Activated CD8-positive, alpha-beta memory T cell treated with anti-CD3 and anti-CD28 coated beads for 36 hours (primary cell): ENCODE measurements at regions not wholly inside any gene's neighbourhood (a gene's known extent, or its start where the extent isn't known, plus 50 kb on each side); places are given as distances from the start of the nearest gene placed in this dataset.
"Not testable (repeated sequence)": the region's sequence is repeated elsewhere in the genome, so short reads cannot be mapped to it uniquely, and the experiment has no call there.

Source experiments
- CTCF ChIA-PET: fragments of 350-600 bp; sonication (Branson Sonifier 250); formaldehyde crosslinking; loops from one replicate; lab custom pipeline; 2021; ENCODE audit warnings: antibody characterized with exemption; lab: Charles Lee
- POLR2A ChIA-PET: fragments of 350-600 bp; sonication (Branson Sonifier 250); formaldehyde crosslinking; loops from one replicate; lab custom pipeline; 2021; ENCODE audit warnings: antibody characterized with exemption; lab: Charles Lee

- CTCF ChIA-PET, result no interaction called here
- POLR2A ChIA-PET, result no interaction called here
Measured at GRCh38 chr12:20119596-20120402, 248.5 kb upstream of the PDE3A start.

- POLR2A ChIA-PET, result no interaction called here
Measured at GRCh38 chr12:20120403-20120725, 248.0 kb upstream of the PDE3A start.

GRCh38 chr12:20122274-20122673 lies 246.1 kb upstream of the PDE3A start:
- ChIA-PET POLR2A (no interaction called here), CTCF (no interaction called here)

More at GRCh38 chr12:20120403-20120725, 248.0 kb upstream of the PDE3A start:
- CTCF ChIA-PET, result no interaction called here

- ChIA-PET CTCF (no interaction called here), POLR2A (no interaction called here)
Measured at GRCh38 chr12:20123465-20123864, 244.9 kb upstream of the PDE3A start.

- CTCF ChIA-PET, result no interaction called here
- POLR2A ChIA-PET, result no interaction called here
Measured at GRCh38 chr12:20125276-20125798, 243.0 kb upstream of the PDE3A start.

GRCh38 chr12:20126601-20127000 lies 241.7 kb upstream of the PDE3A start:
- POLR2A ChIA-PET, result interaction anchor here (0.7 kb wide), 1 partner anchor 512 kb away, joined by 4 read pairs; no protein-coding TSS in a partner anchor
- CTCF ChIA-PET, result no interaction called here

GRCh38 chr12:20127413-20127812 lies 240.9 kb upstream of the PDE3A start:
- ChIA-PET CTCF (no interaction called here), POLR2A (no interaction called here)

- ChIA-PET POLR2A (no interaction called here), CTCF (no interaction called here)
Measured at GRCh38 chr12:20128928-20129327, 239.4 kb upstream of the PDE3A start.

GRCh38 chr12:20132818-20133217 lies 235.5 kb upstream of the PDE3A start:
- POLR2A ChIA-PET, result no interaction called here
- CTCF ChIA-PET, result no interaction called here

- ChIA-PET CTCF (no interaction called here), POLR2A (no interaction called here)
Measured at GRCh38 chr12:20134652-20135051, 233.7 kb upstream of the PDE3A start.

GRCh38 chr12:20140751-20141150 lies 227.6 kb upstream of the PDE3A start:
- ChIA-PET POLR2A (interaction anchor here (0.6 kb wide), 1 partner anchor 561 kb away, joined by 4 read pairs; no protein-coding TSS in a partner anchor), CTCF (no interaction called here)

- CTCF ChIA-PET, result no interaction called here
Measured at GRCh38 chr12:20142316-20142715, 226.0 kb upstream of the PDE3A start.

GRCh38 chr12:20142956-20143355 lies 225.4 kb upstream of the PDE3A start:
- ChIA-PET POLR2A (no interaction called here), CTCF (no interaction called here)

More at GRCh38 chr12:20142316-20142715, 226.0 kb upstream of the PDE3A start:
- POLR2A ChIA-PET, result no interaction called here

- CTCF ChIA-PET, result no interaction called here
- POLR2A ChIA-PET, result no interaction called here
Measured at GRCh38 chr12:20144341-20144740, 224.0 kb upstream of the PDE3A start.

- POLR2A ChIA-PET, result no interaction called here
- CTCF ChIA-PET, result no interaction called here
Measured at GRCh38 chr12:20148241-20148640, 220.1 kb upstream of the PDE3A start.

- POLR2A ChIA-PET, result no interaction called here
- CTCF ChIA-PET, result no interaction called here
Measured at GRCh38 chr12:20150835-20151422, 217.4 kb upstream of the PDE3A start.

GRCh38 chr12:20154052-20154451 lies 214.3 kb upstream of the PDE3A start:
- ChIA-PET CTCF (no interaction called here), POLR2A (no interaction called here)

- POLR2A ChIA-PET, result no interaction called here
Measured at GRCh38 chr12:20155374-20155773, 213.0 kb upstream of the PDE3A start.

GRCh38 chr12:20160899-20161298 lies 207.4 kb upstream of the PDE3A start:
- POLR2A ChIA-PET, CTCF ChIA-PET: not testable (repeated sequence)

More at GRCh38 chr12:20155374-20155773, 213.0 kb upstream of the PDE3A start:
- CTCF ChIA-PET, result no interaction called here

GRCh38 chr12:20174528-20175175 lies 193.7 kb upstream of the PDE3A start:
- POLR2A ChIA-PET, result no interaction called here
- CTCF ChIA-PET, result no interaction called here
